Urothelium cell line (cell line): ENCODE measurements at regions not wholly inside any gene's neighbourhood (a gene's known extent, or its start where the extent isn't known, plus 50 kb on each side); places are given as distances from the start of the nearest gene placed in this dataset.
"Not testable (repeated sequence)": the region's sequence is repeated elsewhere in the genome, so short reads cannot be mapped to it uniquely, and the experiment has no call there.

Source experiments
- DNase-seq: peaks from one replicate; pipeline ENCODE4 v3.0.0; 2011; ENCODE audit warnings: low spot score, mixed read lengths
- FAIRE-seq: peaks from 2 replicates; lab custom pipeline; 2011; peaks lifted over from hg19 to GRCh38; lab: Jason Lieb, UNC

DNA sequence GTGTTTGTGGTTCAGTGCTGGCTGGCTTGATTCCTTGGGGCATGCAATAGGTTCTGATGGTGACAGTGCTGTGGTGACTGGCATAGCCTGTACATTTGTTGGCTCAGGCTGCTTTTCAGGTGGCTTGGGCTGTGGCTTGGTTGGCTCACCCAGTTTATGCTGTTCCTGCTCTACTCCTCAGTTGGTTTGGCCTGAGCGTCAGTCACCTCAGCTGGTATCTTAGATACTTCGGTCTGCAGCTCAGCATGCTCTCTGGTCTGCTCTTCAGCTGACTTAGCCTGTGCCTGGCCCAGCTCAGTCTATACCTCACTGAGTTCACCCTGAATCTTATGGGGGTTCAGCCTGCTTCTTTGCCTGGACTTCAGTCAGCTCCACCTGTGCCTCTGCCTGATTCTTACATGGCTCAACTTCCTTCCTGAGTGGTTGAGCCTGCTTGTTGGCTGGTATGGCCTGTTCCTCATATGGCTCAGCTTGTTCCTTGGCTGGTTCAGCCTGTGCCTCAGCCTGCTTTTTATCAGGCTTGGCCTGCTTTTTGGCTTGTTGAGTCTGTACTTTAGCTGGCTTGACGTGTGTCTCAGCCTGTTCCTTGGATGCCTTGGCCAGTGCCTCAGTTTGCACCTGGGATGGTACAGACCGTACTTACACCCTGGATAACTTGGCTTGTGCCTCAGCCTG is 170.6 kb downstream of the MSN start:
- FAIRE-seq (no peak), DNase-seq (no peak)

DNA sequence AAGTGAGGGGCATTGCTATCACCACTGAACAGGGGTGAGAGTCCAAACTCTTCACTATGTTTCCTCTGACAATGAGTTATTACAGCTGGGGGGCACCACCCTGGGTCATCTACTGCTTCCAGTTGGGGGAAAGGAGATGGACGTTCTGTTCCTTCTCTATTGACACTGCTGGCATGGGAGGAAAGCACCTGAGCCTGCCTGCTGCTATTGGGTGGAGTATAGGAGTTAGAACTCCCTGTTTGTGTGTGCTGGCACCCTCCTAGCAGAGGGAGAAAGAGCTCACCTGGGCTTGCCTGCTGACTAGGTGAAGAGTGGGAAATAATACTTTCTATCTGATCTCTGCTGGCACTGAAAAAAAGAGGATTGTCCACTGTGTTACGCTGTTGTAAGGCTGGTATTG is 163.8 kb downstream of the MSN start:
- FAIRE-seq (no peak), DNase-seq (no peak)

DNA sequence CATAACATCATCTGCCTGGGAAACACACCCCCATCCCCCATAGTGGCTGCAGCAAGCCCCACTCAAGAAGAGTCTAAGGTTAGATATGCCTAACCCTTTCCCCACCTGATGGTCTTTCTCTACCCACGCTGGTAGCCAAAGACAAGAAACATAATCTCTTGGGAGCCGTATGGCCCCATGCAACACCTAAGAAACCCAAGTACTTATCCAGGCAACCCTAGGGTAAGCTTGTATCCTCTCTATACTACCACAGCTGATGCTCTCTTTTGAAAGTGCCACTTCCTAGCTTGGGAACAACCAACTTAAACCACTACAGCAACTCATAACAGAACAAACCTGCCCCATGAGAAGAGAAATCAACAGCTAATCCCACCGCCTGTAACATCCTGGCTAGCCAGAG is 161.1 kb downstream of the MSN start:
- FAIRE-seq (no peak), DNase-seq (no peak)

DNA sequence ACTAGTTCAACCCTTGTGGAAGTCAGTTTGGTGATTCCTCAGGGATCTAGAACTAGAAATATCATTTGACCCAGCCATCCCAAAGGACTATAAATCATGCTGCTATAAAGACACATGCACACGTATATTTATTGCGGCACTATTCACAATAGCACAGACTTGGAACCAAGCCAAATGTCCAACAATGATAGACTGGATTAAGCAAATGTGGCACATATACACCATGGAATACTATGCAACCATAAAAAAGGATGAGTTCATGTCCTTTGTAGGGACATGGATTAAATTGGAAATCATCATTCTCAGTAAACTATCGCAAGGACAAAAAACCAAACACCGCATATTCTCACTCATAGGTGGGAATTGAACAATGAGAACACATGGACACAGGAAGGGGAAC is 157.8 kb downstream of the MSN start:
- not testable (repeated sequence) for FAIRE-seq, DNase-seq

DNA sequence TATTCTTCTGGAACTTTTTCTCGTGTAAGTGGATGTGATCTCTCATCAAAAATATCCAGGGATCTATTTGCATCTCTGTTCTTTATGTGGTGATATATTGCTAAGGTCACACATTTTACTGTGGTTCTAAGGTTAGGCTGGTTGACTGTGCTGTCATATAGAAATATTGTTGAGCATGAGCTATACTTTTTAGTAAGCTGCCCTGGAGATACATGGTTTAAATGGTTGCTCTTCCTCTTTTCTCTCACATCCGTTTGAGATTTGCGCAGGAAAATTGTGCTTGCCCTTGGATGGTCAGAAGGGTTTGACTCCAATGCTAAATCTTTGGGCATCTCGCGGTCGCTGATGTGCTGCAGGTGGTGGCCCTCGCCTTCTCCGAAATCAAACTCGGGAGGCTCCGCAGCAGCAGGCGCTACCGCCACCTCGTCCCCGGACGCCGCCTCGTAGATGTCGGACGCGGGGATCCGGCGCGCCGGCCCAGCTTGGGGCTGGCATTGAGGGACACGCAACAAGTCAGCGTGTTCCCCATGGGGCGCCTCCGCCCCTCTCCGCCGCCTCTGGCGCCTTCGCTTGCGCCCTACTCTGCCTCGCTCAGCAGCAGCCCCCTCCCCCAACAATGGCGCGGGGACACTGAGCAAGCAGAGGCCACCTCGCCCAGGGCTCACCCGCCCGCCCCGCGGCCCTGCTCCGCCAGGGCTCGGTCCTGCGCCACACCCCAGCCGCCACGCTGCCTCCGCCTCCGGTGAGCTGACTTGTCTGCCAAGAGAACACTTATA is 154.5 kb downstream of the MSN start:
- peak; percentile 44 for DNase-seq
- FAIRE-seq, result no peak

DNA sequence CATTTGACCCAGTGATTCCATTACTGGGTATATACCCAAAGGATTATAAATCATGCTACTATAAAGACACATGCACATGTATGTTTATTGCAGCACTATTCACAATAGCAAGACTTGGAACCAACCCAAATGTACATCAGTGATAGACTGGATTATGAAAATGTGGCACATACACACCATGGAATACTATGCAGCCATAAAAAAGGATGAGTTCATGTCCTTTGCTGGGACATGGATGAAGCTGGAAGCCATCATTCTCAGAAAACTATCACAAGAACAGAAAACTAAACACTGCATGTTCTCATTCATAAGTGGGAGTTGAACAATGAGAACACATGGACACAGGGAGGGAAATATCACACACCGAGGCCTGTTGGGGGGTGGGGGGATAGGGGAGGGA is 152.5 kb downstream of the MSN start:
- not testable (repeated sequence) for FAIRE-seq, DNase-seq

DNA sequence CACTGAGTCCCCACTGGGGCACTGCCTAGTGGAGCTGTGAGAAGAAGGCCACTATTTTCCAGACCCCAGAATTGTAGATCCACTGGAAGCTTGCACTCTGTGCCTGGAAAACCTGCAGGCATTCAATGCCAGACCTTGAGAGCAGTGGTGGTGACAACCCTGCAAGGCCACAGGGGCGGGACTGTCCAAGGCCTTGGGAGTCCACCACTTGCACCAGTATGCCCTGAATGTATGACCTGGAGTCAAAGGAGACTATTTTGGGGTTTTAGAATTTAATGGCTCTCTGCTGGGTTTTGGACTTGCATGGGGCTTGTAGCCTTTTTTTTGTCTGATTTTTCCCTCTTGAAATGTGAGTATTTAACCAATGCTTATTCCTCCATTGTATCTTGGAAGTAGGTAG is 145.8 kb downstream of the MSN start:
- FAIRE-seq (no peak), DNase-seq (no peak)

DNA sequence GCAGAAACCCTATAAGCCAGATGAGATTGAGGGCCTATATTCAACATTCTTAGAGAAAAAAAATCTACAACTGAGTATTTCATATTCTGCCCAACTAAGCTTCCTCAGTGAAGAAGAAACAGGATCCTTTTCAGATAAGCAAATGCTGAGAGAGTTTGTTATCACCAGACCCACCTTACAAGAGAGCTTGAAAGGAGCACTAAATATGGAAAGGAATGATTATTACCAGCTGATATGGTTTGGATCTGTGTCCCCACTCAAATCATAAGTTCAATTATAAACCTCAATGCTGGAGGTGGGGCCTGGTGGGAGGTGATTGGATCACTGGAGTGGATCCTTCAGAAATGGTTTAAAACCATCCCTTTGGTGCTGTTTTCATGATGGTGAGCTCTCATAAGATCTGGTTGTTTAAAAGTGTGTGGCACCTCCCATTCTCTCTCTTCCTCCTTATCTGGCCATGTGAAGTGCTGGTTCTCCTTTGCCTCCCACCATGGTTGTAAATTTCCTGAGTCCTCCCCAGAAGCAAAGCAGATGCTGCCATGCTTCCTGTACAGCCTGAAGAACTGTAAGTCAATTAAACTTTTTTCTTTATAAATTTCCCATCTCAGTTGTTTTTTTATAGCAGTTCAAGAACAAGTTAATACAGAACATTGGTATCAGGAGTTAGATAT is 144.2 kb downstream of the MSN start:
- FAIRE-seq (no peak), DNase-seq (no peak)
